Prostate gland (tissue), 2 donors: ENCODE measurements at regions not wholly inside any gene's neighbourhood (a gene's known extent, or its start where the extent isn't known, plus 50 kb on each side); places are given as distances from the start of the nearest gene placed in this dataset.
A peak's percentile ranks its signal among the peaks of the same experiment; 100 is the strongest.

ENCODE experiments used
- DNase-seq: peaks from one replicate; pipeline ENCODE4 v3.0.0-alpha.2; 2019; ENCODE audit warnings: low spot score
- H3K27ac ChIP-seq, 2 donors: fragments of 200-600 bp; sonication (generic); 2 replicates each; pipeline ENCODE4 v1.5.1; 2017 to 2019
- H3K27me3 ChIP-seq: fragments of 200-600 bp; sonication (generic); replicated peaks from 2 replicates; pipeline ENCODE4 v1.5.1; 2019; ENCODE audit not compliant: insufficient read depth
- H3K36me3 ChIP-seq, 2 donors: fragments of 200-600 bp; sonication (generic); 1 replicate in 1 of 2; 2 replicates in 1 of 2; pipeline versions ENCODE4 v1.5.1 to v1.8.1; 2017 to 2019
- H3K4me1 ChIP-seq: fragments of 200-600 bp; sonication (generic); replicated peaks from 2 replicates; pipeline ENCODE4 v1.5.1; 2019
- H3K4me3 ChIP-seq, 2 donors: fragments of 200-600 bp; sonication (generic); 2 replicates each; pipeline ENCODE4 v1.5.1; 2017 to 2019
- H3K9me3 ChIP-seq: fragments of 200-600 bp; sonication (generic); 2 replicates; pipeline ENCODE4 v1.5.1; 2017
- POLR2A ChIP-seq: fragments of 450-650 bp; IDR thresholded peaks from one replicate; pipeline ENCODE4 v1.6.1; 2016; ENCODE audit warnings: antibody characterized with exemption, mild to moderate bottlenecking
- POLR2AphosphoS5 ChIP-seq: sonication (generic); formaldehyde crosslinking; IDR thresholded peaks from one replicate; pipeline ENCODE4 v1.6.1; 2017; ENCODE audit warnings: antibody characterized with exemption
- WGBS: methylation state at CpG from one replicate; pipeline ENCODE4 v1.1.5; 2018; 5-methylcytosine and 5-hydroxymethylcytosine counted together
- intact Hi-C: fragments of 100-400 bp; cut with DNase I; formaldehyde crosslinking; loops from one replicate; pipeline ENCODE4 v1.14.2; 2022
- TF ChIP-seq, protein P1 (sequence below), 4 experiments: fragments of 200-600 bp in 2 of 4; fragments of 450-650 bp in 2 of 4; sonication (generic) in 2 of 4; IDR thresholded peaks; 1 replicate in 3 of 4; 2 replicates in 1 of 4; pipeline ENCODE4 v1.5.1; 2016 to 2019; ENCODE audit warnings: antibody characterized with exemption in 4 of 4, mild to moderate bottlenecking in 2 of 4, moderate library complexity in 2 of 4

DNA sequence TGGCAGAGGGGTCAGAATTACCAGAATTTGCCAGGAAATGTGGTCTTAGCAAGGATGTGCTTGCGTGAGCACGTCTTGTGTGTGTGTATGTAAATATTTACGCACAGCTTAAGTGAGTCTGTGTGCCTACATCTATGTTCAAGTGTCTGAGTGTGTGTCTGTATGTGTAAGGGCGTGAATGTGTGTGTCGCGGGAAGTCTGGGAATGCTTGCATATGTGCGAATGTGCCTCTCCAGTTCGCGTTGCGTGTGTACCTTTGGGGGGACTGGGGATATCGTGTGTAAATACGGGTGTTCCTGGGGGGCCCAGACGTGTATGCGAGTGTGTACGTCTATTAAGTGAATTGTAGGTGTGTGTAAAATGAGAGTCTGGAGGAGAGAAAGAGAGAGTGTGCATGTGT, 68.6 kb upstream of the POU3F1 start:
- TF ChIP-seq, protein P1, sequence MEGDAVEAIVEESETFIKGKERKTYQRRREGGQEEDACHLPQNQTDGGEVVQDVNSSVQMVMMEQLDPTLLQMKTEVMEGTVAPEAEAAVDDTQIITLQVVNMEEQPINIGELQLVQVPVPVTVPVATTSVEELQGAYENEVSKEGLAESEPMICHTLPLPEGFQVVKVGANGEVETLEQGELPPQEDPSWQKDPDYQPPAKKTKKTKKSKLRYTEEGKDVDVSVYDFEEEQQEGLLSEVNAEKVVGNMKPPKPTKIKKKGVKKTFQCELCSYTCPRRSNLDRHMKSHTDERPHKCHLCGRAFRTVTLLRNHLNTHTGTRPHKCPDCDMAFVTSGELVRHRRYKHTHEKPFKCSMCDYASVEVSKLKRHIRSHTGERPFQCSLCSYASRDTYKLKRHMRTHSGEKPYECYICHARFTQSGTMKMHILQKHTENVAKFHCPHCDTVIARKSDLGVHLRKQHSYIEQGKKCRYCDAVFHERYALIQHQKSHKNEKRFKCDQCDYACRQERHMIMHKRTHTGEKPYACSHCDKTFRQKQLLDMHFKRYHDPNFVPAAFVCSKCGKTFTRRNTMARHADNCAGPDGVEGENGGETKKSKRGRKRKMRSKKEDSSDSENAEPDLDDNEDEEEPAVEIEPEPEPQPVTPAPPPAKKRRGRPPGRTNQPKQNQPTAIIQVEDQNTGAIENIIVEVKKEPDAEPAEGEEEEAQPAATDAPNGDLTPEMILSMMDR (IDR thresholded peaks at IDR 0.05) = no peak
- TF ChIP-seq POLR2A = no peak
- no peaks in the 10 kb centered on the region for H3K9me3 ChIP-seq
- H3K36me3 ChIP-seq = no peaks in the 10 kb centered on the region
- 96% methylated on average over 15 of the region's 15 CpGs for WGBS
- DNase-seq = no peak
- intact Hi-C loops = no loop called here
- no peak overlapping the region for H3K27ac ChIP-seq
- H3K27me3 ChIP-seq = no peaks in the 10 kb centered on the region
- no peaks in the 10 kb centered on the region for H3K4me1 ChIP-seq
- H3K4me3 ChIP-seq = no peak overlapping the region

DNA sequence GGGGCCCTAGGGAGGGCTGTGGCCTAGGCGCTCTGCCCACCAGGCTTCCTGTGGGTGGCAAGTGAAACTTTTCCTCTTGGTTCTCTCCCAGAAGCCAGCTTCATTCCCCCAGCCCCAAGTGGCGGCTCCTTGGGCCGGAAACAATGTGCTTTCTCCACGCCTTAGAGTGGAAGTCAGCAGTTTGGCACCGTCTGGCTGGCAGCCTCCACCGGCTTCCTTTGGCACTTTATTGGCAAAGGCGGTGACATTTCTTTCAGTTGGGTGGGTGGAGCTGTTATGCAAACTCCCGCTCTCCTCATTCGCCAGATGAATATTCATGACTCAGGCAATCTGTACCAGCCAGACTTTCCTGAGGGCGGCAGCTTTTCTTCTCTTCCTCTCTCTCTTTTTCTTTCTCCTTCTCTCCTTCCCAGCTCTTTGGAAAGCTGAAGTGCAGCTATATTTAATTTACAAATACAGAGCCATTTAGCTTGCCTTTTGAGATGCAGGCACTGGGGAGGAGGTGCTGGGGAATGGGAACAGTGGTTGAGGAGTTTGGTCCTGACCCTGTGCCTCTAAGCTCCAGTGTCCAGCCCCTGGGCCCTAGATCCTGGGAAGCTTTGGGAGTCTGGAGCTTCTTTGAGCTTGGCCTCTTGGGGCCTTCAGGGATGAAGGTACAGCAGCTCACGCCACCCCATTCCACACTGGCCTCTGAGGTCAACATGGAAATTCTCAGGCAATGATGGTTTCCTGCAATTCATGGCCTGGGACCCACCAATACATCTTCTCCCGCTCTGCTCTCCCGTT, 67.8 kb upstream of the POU3F1 start:
- 45% methylated on average over 13 of the region's 13 CpGs for WGBS
- Histone ChIP-seq H3K4me3 (no peak overlapping the region), H3K27me3 (no peaks in the 10 kb centered on the region), H3K4me1 (no peaks in the 10 kb centered on the region), H3K27ac (no peak overlapping the region), H3K9me3 (no peaks in the 10 kb centered on the region), H3K36me3 (no peaks in the 10 kb centered on the region)
- TF ChIP-seq, protein P1 (IDR thresholded peaks at IDR 0.05) = no peak
- peak; percentile 71 for TF ChIP-seq POLR2AphosphoS5
- peak; percentile 67 for DNase-seq
- intact Hi-C loops = no loop called here

DNA sequence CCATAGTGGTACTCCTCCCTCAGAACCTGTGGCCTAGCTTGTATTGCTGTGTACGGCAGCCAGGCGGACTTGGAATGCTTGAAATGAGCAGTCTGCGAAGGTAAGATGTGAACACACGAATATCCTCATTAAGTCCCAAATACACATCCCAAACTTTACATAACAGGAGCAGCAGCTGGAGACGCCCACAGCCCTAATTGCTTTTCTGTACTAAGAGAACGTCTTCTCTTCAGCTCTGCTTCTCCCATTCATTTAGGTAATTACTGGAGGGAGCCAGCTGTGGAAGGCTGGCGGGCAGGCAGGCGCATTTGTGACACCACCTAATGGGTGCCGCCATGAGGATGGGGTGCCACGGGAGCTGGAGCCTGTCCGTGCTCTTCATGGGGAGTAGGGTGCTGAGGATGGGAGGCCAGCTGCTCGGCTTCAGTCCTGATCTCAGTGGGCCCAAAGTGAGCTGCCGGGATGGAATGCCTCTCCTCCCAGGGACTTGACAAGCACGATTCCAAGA, 66.6 kb upstream of the POU3F1 start:
- H3K4me3 ChIP-seq = no peak overlapping the region
- no peak for DNase-seq
- no peaks in the 10 kb centered on the region for H3K27me3 ChIP-seq
- H3K27ac ChIP-seq = no peak overlapping the region
- intact Hi-C loops = no loop called here
- WGBS = 93% methylated on average over 14 of the region's 14 CpGs
- H3K4me1 ChIP-seq = no peaks in the 10 kb centered on the region
- H3K9me3 ChIP-seq = no peaks in the 10 kb centered on the region
- TF ChIP-seq, protein P1 (IDR thresholded peaks at IDR 0.05) = no peak
- TF ChIP-seq POLR2A = no peak
- no peaks in the 10 kb centered on the region for H3K36me3 ChIP-seq

DNA sequence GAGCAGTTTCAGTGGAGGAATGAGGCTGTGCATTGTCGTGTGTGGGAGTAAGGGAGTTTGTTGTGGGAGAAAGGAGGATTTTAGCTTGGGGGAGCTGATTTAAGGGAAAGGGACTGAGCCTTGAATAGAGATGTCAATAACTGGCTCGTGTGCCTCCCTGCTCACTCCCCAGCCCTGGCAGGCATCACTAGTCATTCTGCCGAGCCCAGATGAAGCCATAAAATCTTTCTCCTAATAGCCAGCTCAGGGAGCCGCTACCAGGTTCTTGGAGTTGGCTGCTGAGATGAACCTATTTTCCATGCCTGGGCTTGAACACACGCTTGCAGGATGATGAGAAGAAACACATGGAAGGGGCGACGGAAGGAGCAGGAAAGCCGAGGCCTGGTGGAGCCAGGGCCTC, 65.0 kb upstream of the POU3F1 start:
- Histone ChIP-seq H3K27me3 (no peaks in the 10 kb centered on the region), H3K4me1 (no peaks in the 10 kb centered on the region), H3K4me3 (no peak overlapping the region), H3K9me3 (no peaks in the 10 kb centered on the region), H3K36me3 (no peaks in the 10 kb centered on the region), H3K27ac (no peak overlapping the region)
- WGBS = 75% methylated on average over 8 of the region's 8 CpGs
- TF ChIP-seq, protein P1 (IDR thresholded peaks at IDR 0.05) = no peak
- no peak for TF ChIP-seq POLR2A
- no peak for TF ChIP-seq POLR2AphosphoS5
- no peak for DNase-seq
- intact Hi-C loops = no loop called here

DNA sequence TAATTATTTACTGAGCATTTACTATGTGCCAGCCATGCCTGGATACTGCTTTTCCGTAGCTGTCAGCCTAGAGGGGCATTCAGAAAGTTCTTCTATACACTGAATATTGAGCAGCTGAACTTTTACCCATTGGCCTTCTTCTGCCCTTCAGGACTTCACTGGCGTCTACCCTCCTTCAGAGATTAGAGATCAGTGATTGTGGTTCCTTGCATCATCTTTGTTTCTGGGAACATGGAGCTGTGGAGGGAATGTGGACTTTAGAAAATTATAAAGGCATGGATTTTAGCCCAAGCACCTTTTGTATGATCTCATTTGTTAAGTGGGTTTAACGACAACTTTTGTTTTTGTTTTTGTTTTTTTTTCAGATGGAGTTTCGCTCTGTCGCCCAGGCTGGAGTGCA, 58.7 kb upstream of the POU3F1 start:
- WGBS = 97% methylated on average over 5 of the region's 5 CpGs
- no peak for DNase-seq
- Histone ChIP-seq H3K4me3 (no peak overlapping the region), H3K27ac (no peak overlapping the region), H3K36me3 (no peaks in the 10 kb centered on the region), H3K9me3 (no peaks in the 10 kb centered on the region), H3K27me3 (no peaks in the 10 kb centered on the region), H3K4me1 (no peaks in the 10 kb centered on the region)
- TF ChIP-seq, protein P1 (IDR thresholded peaks at IDR 0.05) = no peak
- no peak for TF ChIP-seq POLR2AphosphoS5
- no peak for TF ChIP-seq POLR2A
- intact Hi-C loops = no loop called here
